Thyroid gland (tissue), 4 donors: ENCODE measurements at regions not wholly inside any gene's neighbourhood (a gene's known extent, or its start where the extent isn't known, plus 50 kb on each side); places are given as distances from the start of the nearest gene placed in this dataset.
A peak's percentile ranks its signal among the peaks of the same experiment; 100 is the strongest.

Experiments
- DNase-seq, 2 donors: peaks; one replicate each; pipeline ENCODE4 v3.0.0-alpha.2; 2019
- H3K27ac ChIP-seq, 3 donors: fragments of 200-600 bp; sonication (generic); 1 replicate in 2 of 3; 2 replicates in 1 of 3; pipeline ENCODE4 v1.5.1; 2016 to 2019; ENCODE audit warnings: mild to moderate bottlenecking in 1 of 3, moderate library complexity in 1 of 3
- H3K27me3 ChIP-seq: fragments of 200-600 bp; sonication (generic); one replicate; pipeline ENCODE4 v1.5.1; 2019
- H3K36me3 ChIP-seq, 2 donors: fragments of 200-600 bp; sonication (generic); one replicate each; pipeline ENCODE4 v1.5.1; 2016 to 2019
- H3K4me1 ChIP-seq, 2 donors: fragments of 200-600 bp; sonication (generic); one replicate each; pipeline ENCODE4 v1.5.1; 2017 to 2019
- H3K4me3 ChIP-seq, 3 donors: fragments of 200-600 bp; sonication (generic); replicated peaks in 1 of 3; 1 replicate in 2 of 3; 2 replicates in 1 of 3; pipeline ENCODE4 v1.5.1; 2016; ENCODE audit warnings: mild to moderate bottlenecking in 1 of 3
- H3K9me3 ChIP-seq: fragments of 200-600 bp; sonication (generic); one replicate; pipeline ENCODE4 v1.5.1; 2017
- POLR2A ChIP-seq, 2 donors: fragments of 450-650 bp; IDR thresholded peaks; one replicate each; pipeline ENCODE4 v1.6.1; 2017; ENCODE audit warnings: antibody characterized with exemption in 2 of 2, mild to moderate bottlenecking in 2 of 2, moderate library complexity in 1 of 2
- WGBS, 2 donors: methylation state at CpG; one replicate each; pipeline ENCODE4 v1.1.5; 2017; 5-methylcytosine and 5-hydroxymethylcytosine counted together
- intact Hi-C: fragments of 100-400 bp; cut with DNase I; formaldehyde crosslinking; loops from one replicate; pipeline ENCODE4 v1.15.1; 2023
- TF ChIP-seq, protein P1 (sequence below), 6 experiments: fragments of 200-600 bp in 3 of 6; fragments of 450-650 bp in 3 of 6; sonication (generic) in 3 of 6; IDR thresholded peaks; one replicate each; pipeline ENCODE4 v1.5.1; 2016 to 2019; ENCODE audit warnings: antibody characterized with exemption in 6 of 6, mild to moderate bottlenecking in 2 of 6, inconsistent platforms in 1 of 6, moderate library complexity in 1 of 6

GRCh38 chr12:19988459-19988873 is 379.9 kb upstream of the PDE3A start:
- Histone ChIP-seq H3K27ac (peak overlapping the region in 2 of 3 donors; percentile 19 to 73), H3K9me3 (no peaks in the 10 kb centered on the region), H3K27me3 (no peaks in the 10 kb centered on the region), H3K36me3 (no peaks in the 10 kb centered on the region), H3K4me3 (no peak overlapping the region), H3K4me1 (peaks cover 6 to 12% of the 10 kb centered on the region in 2 donors)
- WGBS, 2 donors, result 15 to 28% methylated on average over 3 of the region's 3 CpGs
- TF ChIP-seq, protein P1, sequence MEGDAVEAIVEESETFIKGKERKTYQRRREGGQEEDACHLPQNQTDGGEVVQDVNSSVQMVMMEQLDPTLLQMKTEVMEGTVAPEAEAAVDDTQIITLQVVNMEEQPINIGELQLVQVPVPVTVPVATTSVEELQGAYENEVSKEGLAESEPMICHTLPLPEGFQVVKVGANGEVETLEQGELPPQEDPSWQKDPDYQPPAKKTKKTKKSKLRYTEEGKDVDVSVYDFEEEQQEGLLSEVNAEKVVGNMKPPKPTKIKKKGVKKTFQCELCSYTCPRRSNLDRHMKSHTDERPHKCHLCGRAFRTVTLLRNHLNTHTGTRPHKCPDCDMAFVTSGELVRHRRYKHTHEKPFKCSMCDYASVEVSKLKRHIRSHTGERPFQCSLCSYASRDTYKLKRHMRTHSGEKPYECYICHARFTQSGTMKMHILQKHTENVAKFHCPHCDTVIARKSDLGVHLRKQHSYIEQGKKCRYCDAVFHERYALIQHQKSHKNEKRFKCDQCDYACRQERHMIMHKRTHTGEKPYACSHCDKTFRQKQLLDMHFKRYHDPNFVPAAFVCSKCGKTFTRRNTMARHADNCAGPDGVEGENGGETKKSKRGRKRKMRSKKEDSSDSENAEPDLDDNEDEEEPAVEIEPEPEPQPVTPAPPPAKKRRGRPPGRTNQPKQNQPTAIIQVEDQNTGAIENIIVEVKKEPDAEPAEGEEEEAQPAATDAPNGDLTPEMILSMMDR (IDR thresholded peaks at IDR 0.05), result no peak
- TF ChIP-seq POLR2A (IDR thresholded peaks at IDR 0.05), result no peak
- no peak for DNase-seq
- intact Hi-C loops, result no loop called here

- Histone ChIP-seq H3K27ac (peak overlapping the region in 2 of 3 donors; percentile 19 to 73), H3K4me1 (peaks cover 6 to 12% of the 10 kb centered on the region in 2 donors), H3K9me3 (no peaks in the 10 kb centered on the region), H3K36me3 (no peaks in the 10 kb centered on the region), H3K4me3 (no peak overlapping the region), H3K27me3 (no peaks in the 10 kb centered on the region)
- no peak for DNase-seq
- TF ChIP-seq, protein P1 (IDR thresholded peaks at IDR 0.05), result no peak
- TF ChIP-seq POLR2A (IDR thresholded peaks at IDR 0.05), result no peak
- intact Hi-C loops, result no loop called here
- WGBS, 2 donors, result 73 to 81% methylated on average over 1 of the region's 1 CpG
Measured at GRCh38 chr12:19988948-19989347, 379.4 kb upstream of the PDE3A start.

- DNase-seq, result no peak
- intact Hi-C loops, result no loop called here
- H3K4me3 ChIP-seq, result no peak overlapping the region
- no peak overlapping the region for H3K27ac ChIP-seq
- H3K9me3 ChIP-seq, result no peaks in the 10 kb centered on the region
- H3K36me3 ChIP-seq, result no peaks in the 10 kb centered on the region
- H3K27me3 ChIP-seq, result no peaks in the 10 kb centered on the region
- peaks cover 6 to 12% of the 10 kb centered on the region in 2 donors for H3K4me1 ChIP-seq
- 85 to 86% methylated on average over 3 of the region's 3 CpGs for WGBS, 2 donors
- no peak for TF ChIP-seq POLR2A (IDR thresholded peaks at IDR 0.05)
- TF ChIP-seq, protein P1 (IDR thresholded peaks at IDR 0.05), result no peak
Measured at GRCh38 chr12:19991146-19991545, 377.2 kb upstream of the PDE3A start.

DNA sequence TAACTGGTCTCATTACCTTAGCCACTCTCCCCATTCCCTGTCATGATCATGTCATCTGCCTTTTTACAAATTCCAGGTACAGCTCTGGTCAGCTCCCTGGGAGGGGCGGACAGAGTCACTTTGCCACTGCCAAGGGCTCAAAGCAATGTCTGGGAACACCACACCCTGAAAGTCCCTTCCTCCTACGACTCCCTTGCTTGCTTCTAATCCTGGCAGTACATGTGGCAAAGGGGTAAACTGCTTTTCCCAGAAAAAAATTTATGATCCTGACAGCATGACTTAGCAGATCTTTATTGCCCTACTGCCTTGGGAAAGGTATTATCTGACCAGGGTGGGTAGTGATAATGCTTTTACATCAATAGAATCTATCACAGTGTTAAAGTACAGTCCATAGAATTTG is 376.0 kb upstream of the PDE3A start:
- no peaks in the 10 kb centered on the region for H3K36me3 ChIP-seq
- WGBS, 2 donors, result 88 to 96% methylated on average over 2 of the region's 2 CpGs
- H3K9me3 ChIP-seq, result no peaks in the 10 kb centered on the region
- no peak overlapping the region for H3K27ac ChIP-seq
- no peaks in the 10 kb centered on the region for H3K27me3 ChIP-seq
- no peak for DNase-seq
- no peak overlapping the region for H3K4me3 ChIP-seq
- H3K4me1 ChIP-seq, result peaks cover 6 to 12% of the 10 kb centered on the region in 2 donors
- intact Hi-C loops, result no loop called here
- TF ChIP-seq, protein P1 (IDR thresholded peaks at IDR 0.05), result no peak
- TF ChIP-seq POLR2A (IDR thresholded peaks at IDR 0.05), result no peak

DNA sequence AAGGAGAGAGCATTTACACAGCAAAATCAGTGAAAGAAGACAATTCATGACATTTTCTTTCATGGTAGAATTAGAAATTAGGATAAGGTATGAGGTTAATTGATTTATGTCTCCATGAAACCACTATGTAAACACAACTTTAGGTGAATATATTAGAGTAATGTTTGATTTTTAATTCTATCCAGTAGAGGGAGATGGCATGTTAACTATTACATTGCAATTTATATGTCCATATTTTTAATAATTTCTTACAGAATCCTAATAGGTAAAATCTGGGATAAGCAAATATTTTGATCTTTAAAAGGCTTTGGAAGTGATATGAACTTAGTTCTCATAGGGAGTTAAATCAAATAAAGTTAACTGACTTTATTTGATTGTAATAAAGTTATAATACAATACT is 373.4 kb upstream of the PDE3A start:
- Histone ChIP-seq H3K4me3 (no peak overlapping the region), H3K36me3 (no peaks in the 10 kb centered on the region), H3K27ac (no peak overlapping the region), H3K9me3 (no peaks in the 10 kb centered on the region), H3K4me1 (no peaks in the 10 kb centered on the region), H3K27me3 (no peaks in the 10 kb centered on the region)
- TF ChIP-seq POLR2A (IDR thresholded peaks at IDR 0.05), result no peak
- TF ChIP-seq, protein P1 (IDR thresholded peaks at IDR 0.05), result no peak
- no peak for DNase-seq
- intact Hi-C loops, result no loop called here
